ENCODE measurements at regions not wholly inside any gene's neighbourhood (a gene's known extent, or its start where the extent isn't known, plus 50 kb on each side); places are given as distances from the start of the nearest gene placed in this dataset.

GRCh38 chr11:109112261-109112660 lies 309.7 kb upstream of the C11orf87 start:
- no peak overlapping the region for H3K4me3 Mint-ChIP-seq (ENCODE audit: unreplicated experiment)
- no peaks in the 10 kb centered on the region for H3K36me3 Mint-ChIP-seq (ENCODE audit: low read depth)
- no peak for TF ChIP-seq CTCF (IDR thresholded peaks at IDR 0.05)
- no peaks in the 10 kb centered on the region for H3K27me3 Mint-ChIP-seq (ENCODE audit: low read depth)
- no peak for DNase-seq (ENCODE audit: low spot score)
- no peak overlapping the region for H3K27ac Mint-ChIP-seq (ENCODE audit: unreplicated experiment)
- peaks cover 3% of the 10 kb centered on the region for H3K4me1 Mint-ChIP-seq (ENCODE audit: low read depth)
- H3K9me3 Mint-ChIP-seq (ENCODE audit: low read depth): no peaks in the 10 kb centered on the region

- no peaks in the 10 kb centered on the region for H3K27me3 Mint-ChIP-seq (ENCODE audit: low read depth)
- no peak for TF ChIP-seq CTCF (IDR thresholded peaks at IDR 0.05)
- DNase-seq (ENCODE audit: low spot score): no peak
- H3K4me3 Mint-ChIP-seq (ENCODE audit: unreplicated experiment): no peak overlapping the region
- no peak overlapping the region for H3K27ac Mint-ChIP-seq (ENCODE audit: unreplicated experiment)
- H3K4me1 Mint-ChIP-seq (ENCODE audit: low read depth): peaks cover 3% of the 10 kb centered on the region
- no peaks in the 10 kb centered on the region for H3K36me3 Mint-ChIP-seq (ENCODE audit: low read depth)
- no peaks in the 10 kb centered on the region for H3K9me3 Mint-ChIP-seq (ENCODE audit: low read depth)
These were observed 309.1 kb upstream of the C11orf87 start for GRCh38 chr11:109112821-109113280.

- Mint-ChIP-seq H3K36me3 (ENCODE audit: low read depth) (no peaks in the 10 kb centered on the region), H3K27me3 (ENCODE audit: low read depth) (no peaks in the 10 kb centered on the region), H3K4me3 (ENCODE audit: unreplicated experiment) (no peak overlapping the region), H3K27ac (ENCODE audit: unreplicated experiment) (no peak overlapping the region), H3K9me3 (ENCODE audit: low read depth) (no peaks in the 10 kb centered on the region), H3K4me1 (ENCODE audit: low read depth) (peaks cover 17% of the 10 kb centered on the region)
- no peak for TF ChIP-seq CTCF (IDR thresholded peaks at IDR 0.05)
- DNase-seq (ENCODE audit: low spot score): no peak
These were observed 301.6 kb upstream of the C11orf87 start for GRCh38 chr11:109120341-109120740.

- no peak for DNase-seq (ENCODE audit: low spot score)
- Mint-ChIP-seq H3K27me3 (ENCODE audit: low read depth) (no peaks in the 10 kb centered on the region), H3K36me3 (ENCODE audit: low read depth) (no peaks in the 10 kb centered on the region), H3K4me1 (ENCODE audit: low read depth) (peaks cover 17% of the 10 kb centered on the region), H3K27ac (ENCODE audit: unreplicated experiment) (no peak overlapping the region), H3K9me3 (ENCODE audit: low read depth) (no peaks in the 10 kb centered on the region), H3K4me3 (ENCODE audit: unreplicated experiment) (no peak overlapping the region)
- no peak for TF ChIP-seq CTCF (IDR thresholded peaks at IDR 0.05)
These were observed 300.6 kb upstream of the C11orf87 start for GRCh38 chr11:109121173-109121932.

GRCh38 chr11:109123816-109124787 lies 297.9 kb upstream of the C11orf87 start:
- DNase-seq (ENCODE audit: low spot score): no peak
- H3K9me3 Mint-ChIP-seq (ENCODE audit: low read depth): no peaks in the 10 kb centered on the region
- H3K36me3 Mint-ChIP-seq (ENCODE audit: low read depth): no peaks in the 10 kb centered on the region
- H3K4me3 Mint-ChIP-seq (ENCODE audit: unreplicated experiment): peak overlapping the region; percentile 40
- peaks cover 17% of the 10 kb centered on the region for H3K4me1 Mint-ChIP-seq (ENCODE audit: low read depth)
- peak overlapping the region; percentile 49 for H3K27ac Mint-ChIP-seq (ENCODE audit: unreplicated experiment)
- no peak for TF ChIP-seq CTCF (IDR thresholded peaks at IDR 0.05)
- no peaks in the 10 kb centered on the region for H3K27me3 Mint-ChIP-seq (ENCODE audit: low read depth)
